GM21825 (cell line): ENCODE measurements at regions not wholly inside any gene's neighbourhood (a gene's known extent, or its start where the extent isn't known, plus 50 kb on each side); places are given as distances from the start of the nearest gene placed in this dataset.

Source experiments
- ATAC-seq: cut with Tn5 transposase; IDR thresholded peaks from one replicate; pipeline ENCODE4 v1.9.1; 2021; ENCODE audit warnings: mild to moderate bottlenecking, moderate library complexity; ENCODE audit not compliant: unreplicated experiment

GRCh38 chr2:155350783-155351580 lies 652.5 kb downstream of the KCNJ3 start:
- no peak for ATAC-seq

GRCh38 chr2:155332016-155332415 lies 633.5 kb downstream of the KCNJ3 start:
- no peak for ATAC-seq

DNA sequence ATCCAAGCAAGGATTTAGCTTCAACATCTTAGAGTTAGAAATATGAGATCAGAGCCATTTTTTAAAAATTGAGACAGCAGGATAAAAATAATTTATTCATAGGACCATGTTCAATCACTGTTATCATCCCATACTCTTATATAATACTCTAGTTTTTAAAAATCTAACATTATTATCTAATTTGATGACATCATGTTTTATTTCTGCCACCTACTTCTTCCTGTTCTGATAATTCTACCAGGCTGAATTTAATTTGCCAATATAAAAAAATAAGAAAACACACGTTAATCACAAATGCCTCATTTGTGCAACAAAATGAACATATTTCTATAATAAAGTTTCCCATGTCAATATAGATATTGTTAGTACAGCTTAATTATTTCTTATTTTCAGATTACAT lies 621.7 kb downstream of the KCNJ3 start:
- no peak for ATAC-seq

DNA sequence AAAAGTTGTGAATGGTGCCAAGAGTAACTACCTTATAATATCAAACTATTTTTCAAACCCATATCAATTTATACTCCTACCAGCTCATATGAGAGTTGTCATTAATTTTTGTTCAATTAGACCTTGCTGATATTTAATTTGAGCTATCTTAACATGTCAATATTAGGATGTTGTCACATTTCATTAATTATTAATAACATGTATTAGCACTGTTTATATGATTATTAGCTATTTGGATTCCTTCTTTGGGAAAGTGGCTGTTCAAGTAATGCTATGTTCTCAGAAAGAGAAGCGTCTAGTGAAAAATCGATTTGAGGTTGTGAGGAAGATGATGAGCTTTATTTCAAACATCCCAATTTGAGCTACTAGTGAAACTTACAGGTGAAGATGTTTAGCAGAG lies 620.2 kb downstream of the KCNJ3 start:
- ATAC-seq, result no peak

DNA sequence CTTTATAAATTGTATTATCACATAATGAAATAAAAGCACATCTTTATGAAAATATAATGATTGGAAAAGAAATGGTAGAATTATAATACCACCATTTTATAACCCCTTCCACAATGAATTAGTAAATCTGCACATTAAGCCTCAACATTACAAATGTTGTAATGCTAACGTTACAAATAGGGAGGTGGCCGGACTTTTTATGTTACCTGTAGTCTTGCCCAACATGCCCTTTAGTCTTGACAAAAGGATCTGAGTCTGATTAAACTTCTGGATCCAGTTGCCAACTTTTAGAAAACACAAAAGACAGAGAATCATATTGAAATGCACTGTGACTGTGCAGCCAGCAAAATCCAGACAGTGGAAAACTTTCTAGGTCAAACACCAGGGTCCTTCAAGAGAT lies 617.3 kb downstream of the KCNJ3 start:
- no peak for ATAC-seq

DNA sequence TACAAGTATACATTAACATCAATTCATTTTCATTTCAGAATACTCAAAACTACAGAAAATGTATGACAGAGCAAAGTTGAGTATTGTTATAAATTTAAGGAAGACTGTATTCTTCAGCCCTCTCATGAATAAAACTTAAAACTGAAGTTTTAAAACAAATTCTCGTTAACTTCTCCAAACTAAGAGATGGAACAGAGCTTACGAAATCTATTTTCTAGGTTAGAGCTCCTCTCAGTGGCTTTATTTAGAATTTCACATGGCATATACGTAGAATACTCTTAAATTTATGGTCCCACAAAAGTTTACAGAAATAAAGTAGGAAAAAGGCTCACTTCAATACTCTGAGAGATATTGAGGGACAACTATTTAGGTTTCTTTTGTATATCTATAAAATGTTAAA lies 612.1 kb downstream of the KCNJ3 start:
- ATAC-seq, result no peak

- no peak for ATAC-seq
These were observed 611.0 kb downstream of the KCNJ3 start for GRCh38 chr2:155309483-155309882.

GRCh38 chr2:155308367-155309009 lies 610.0 kb downstream of the KCNJ3 start:
- no peak for ATAC-seq

- ATAC-seq, result no peak
These were observed 602.7 kb downstream of the KCNJ3 start for GRCh38 chr2:155301221-155301620.

GRCh38 chr2:155298001-155298400 lies 599.5 kb downstream of the KCNJ3 start:
- ATAC-seq, result no peak

- ATAC-seq, result no peak
These were observed 595.9 kb downstream of the KCNJ3 start for GRCh38 chr2:155294358-155294757.

DNA sequence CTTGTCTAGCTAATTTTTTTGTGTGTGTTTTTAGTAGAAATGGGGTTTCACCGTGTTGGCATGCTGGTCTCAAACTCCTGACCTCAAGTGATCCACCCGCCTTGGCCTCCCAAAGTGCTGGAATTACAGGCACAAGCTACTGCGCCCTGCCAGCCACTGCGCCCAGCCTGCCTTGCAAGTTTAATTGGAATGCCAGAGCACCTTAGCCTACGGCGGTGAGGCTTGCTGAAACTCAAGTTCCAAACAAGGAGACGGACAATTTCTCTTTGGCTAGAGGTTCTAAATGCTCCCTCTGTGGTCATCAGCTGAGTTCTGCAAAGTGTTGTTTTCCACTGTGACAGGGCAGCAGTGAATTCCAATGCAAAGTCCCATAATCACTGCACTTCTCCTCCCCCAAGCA lies 583.4 kb downstream of the KCNJ3 start:
- ATAC-seq, result no peak

DNA sequence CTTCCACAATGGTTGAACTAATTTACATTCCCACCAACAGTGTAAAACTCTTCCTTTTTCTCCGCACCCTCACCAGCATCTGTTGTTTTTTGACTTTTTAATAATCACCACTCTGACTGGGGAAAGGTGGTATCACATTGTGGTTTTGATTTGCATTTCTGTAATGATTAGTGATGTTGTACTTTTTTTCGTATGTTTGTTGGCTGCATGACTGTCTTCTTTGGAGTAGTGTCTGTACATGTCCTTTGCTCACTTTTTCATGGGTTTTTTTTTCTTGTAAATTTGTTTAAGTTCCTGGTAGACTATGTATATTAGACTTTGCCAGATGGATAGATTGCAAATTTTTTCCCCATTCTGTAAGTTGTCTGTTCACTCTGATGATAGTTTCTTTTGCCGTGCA lies 574.8 kb downstream of the KCNJ3 start:
- ATAC-seq, result no peak

DNA sequence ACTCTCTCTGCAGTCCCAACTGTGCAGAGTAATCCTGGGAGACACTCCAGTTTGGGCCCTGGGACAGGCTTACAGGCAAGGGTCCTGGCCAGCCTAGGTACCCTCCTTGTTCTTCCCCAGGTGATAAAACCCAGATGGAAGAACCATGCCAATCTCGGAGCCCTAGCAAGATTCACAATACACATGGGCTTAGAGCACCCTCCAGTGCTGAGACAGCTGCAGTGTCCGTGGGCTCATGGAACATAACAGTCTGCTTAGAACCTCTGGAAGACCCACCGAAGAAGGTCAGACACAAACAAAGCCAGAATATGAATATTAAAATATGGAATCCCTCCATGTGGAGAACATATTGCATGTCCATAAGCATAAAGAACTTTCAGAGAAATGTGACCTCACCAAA lies 568.1 kb downstream of the KCNJ3 start:
- no peak for ATAC-seq

DNA sequence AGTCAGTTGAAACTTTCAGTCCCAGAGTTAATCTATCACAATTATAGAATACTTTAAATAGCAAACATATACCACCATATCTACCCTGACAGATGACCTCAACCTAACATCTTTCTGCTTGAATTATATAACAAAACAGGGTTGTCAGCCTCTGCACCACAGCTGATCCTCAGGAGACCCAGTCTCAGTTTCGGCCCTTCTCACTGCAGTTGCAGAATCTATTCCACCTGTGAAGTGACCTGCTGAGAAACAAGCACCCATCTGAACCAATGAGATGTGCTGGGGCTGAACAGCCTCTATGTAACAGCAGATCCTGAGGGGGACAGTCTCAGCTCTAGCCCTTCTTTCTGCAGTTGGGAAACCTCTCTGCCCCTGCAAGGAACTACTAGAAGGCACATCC lies 567.6 kb downstream of the KCNJ3 start:
- ATAC-seq, result no peak

DNA sequence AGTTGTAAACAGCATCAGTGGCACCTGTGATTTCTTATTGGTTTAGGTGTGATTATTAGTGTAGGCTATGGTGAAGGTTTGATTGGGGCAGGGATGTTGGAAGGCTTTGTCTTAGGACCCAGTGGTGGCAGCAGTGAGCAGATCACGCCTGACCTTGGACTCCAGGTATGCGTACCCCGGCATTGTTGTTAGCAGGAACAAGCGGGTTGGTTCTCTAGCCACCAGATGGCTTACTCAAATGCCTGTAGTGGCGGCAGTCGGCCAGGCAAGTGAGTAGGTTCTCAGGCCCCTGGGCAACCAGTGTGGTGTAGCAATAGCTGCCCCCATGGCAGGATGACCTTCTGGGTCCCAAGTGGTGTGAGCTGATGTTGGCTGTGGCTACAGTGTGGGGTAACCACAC lies 558.3 kb downstream of the KCNJ3 start:
- no peak for ATAC-seq

GRCh38 chr2:155250800-155251199 lies 552.3 kb downstream of the KCNJ3 start:
- ATAC-seq, result no peak

GRCh38 chr2:155240176-155240575 lies 541.7 kb downstream of the KCNJ3 start:
- ATAC-seq, result no peak

DNA sequence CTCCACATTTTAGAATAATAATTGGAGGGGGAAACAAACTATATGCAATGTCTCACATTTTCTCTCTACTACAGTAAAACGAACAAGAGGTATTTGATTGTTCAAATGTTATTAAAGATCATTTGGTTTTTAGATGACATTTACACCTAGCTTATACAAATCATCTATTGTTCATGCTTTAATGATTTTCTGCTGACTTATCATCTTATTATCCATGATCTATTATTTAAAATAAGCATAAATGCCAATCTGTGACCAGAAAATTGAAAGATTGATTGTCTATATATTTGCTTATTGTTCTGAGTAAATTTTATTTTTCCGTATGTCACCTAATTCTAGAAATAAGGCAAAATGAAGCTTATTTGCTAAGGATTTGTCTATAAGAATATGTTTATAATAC lies 537.2 kb downstream of the KCNJ3 start:
- no peak for ATAC-seq

GRCh38 chr2:155223781-155224406 lies 525.4 kb downstream of the KCNJ3 start:
- no peak for ATAC-seq

GRCh38 chr2:155218945-155219344 lies 520.5 kb downstream of the KCNJ3 start:
- peak; percentile 44 for ATAC-seq

DNA sequence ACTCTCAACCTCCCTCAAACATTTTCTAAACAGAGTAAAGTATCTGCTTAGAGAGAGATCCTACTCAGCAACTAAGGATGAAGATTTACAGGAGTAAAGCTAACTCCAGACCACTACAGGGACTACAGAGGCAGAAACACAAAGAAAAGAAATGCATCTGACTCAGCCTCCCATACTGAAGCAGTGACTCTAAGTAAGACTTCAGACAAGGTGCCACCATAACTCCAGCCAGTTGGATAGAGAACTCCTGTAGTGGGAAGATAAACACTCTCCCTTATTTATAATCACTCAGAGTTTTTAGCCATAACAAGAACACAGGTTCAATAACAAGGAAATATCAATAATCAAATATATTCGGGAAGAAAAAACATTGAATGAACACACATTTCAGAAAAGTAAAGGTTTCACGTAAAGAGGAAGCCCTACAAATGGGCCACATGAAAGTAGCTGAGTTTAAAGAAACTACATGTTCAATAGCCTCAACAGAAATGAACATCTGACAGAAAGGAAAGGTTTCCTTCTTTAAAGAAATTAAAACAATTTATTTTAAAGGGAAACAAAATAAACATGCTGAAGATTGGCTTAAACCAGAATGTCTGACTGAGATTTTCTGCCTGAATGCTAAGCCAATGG lies 519.9 kb downstream of the KCNJ3 start:
- ATAC-seq, result no peak
